ENCODE measurements at regions not wholly inside any gene's neighbourhood (a gene's known extent, or its start where the extent isn't known, plus 50 kb on each side); places are given as distances from the start of the nearest gene placed in this dataset.

- no peak for TF ChIP-seq CTCF (IDR thresholded peaks at IDR 0.05; ENCODE audit: insufficient read depth, low read depth, low read length)
- no peak for TF ChIP-seq EZH2 (IDR thresholded peaks at IDR 0.05; ENCODE audit: insufficient read depth, low read length)
Measured at GRCh38 chr6:40719671-40720374, 132.7 kb upstream of the LRFN2 start.

All from astrocyte (in vitro differentiated cells and primary cell).